Tibial nerve (tissue), 4 donors: ENCODE measurements at regions not wholly inside any gene's neighbourhood (a gene's known extent, or its start where the extent isn't known, plus 50 kb on each side); places are given as distances from the start of the nearest gene placed in this dataset.

Experiments
- DNase-seq, 2 donors: peaks; one replicate each; pipeline ENCODE4 v3.0.0-alpha.2; 2019; ENCODE audit warnings: low spot score in 2 of 2
- H3K27ac ChIP-seq, 4 donors: fragments of 200-600 bp; sonication (generic) in 3 of 4; one replicate each; pipeline ENCODE4 v1.5.1; 2017 to 2019; ENCODE audit warnings: mild to moderate bottlenecking in 1 of 4
- H3K27me3 ChIP-seq, 2 donors: fragments of 200-600 bp; sonication (generic) in 1 of 2; one replicate each; pipeline versions ENCODE4 v1.5.1 to v1.6.0; 2017 to 2019
- H3K36me3 ChIP-seq, 3 donors: fragments of 200-600 bp; sonication (generic); one replicate each; pipeline ENCODE4 v1.5.1; 2018 to 2019
- H3K4me1 ChIP-seq, 4 donors: fragments of 200-600 bp; sonication (generic) in 3 of 4; one replicate each; pipeline ENCODE4 v1.5.1; 2017 to 2019
- H3K4me3 ChIP-seq, 4 donors: fragments of 200-600 bp; sonication (generic) in 3 of 4; one replicate each; pipeline ENCODE4 v1.5.1; 2017 to 2019; ENCODE audit warnings: mild to moderate bottlenecking in 1 of 4, moderate library complexity in 1 of 4
- H3K9me3 ChIP-seq, 4 donors: fragments of 200-600 bp; sonication (generic) in 3 of 4; one replicate each; pipeline ENCODE4 v1.5.1; 2017 to 2019
- EP300 ChIP-seq, 2 donors: sonication (generic); formaldehyde crosslinking; IDR thresholded peaks; one replicate each; pipeline ENCODE4 v1.6.1; 2017; ENCODE audit warnings: antibody characterized with exemption in 2 of 2, mild to moderate bottlenecking in 1 of 2
- POLR2A ChIP-seq, 2 donors: fragments of 450-650 bp; IDR thresholded peaks; one replicate each; pipeline ENCODE4 v1.6.1; 2017; ENCODE audit warnings: antibody characterized with exemption in 2 of 2, mild to moderate bottlenecking in 2 of 2, moderate library complexity in 2 of 2
- WGBS, 2 donors: methylation state at CpG; one replicate each; pipeline ENCODE4 v1.1.5; 2018; 5-methylcytosine and 5-hydroxymethylcytosine counted together
- TF ChIP-seq, protein P1 (sequence below), 5 experiments: fragments of 200-600 bp in 3 of 5; fragments of 450-650 bp in 2 of 5; sonication (generic) in 3 of 5; IDR thresholded peaks; one replicate each; pipeline ENCODE4 v1.5.1; 2016 to 2019; ENCODE audit warnings: antibody characterized with exemption in 5 of 5, mild to moderate bottlenecking in 3 of 5, moderate library complexity in 2 of 5

DNA sequence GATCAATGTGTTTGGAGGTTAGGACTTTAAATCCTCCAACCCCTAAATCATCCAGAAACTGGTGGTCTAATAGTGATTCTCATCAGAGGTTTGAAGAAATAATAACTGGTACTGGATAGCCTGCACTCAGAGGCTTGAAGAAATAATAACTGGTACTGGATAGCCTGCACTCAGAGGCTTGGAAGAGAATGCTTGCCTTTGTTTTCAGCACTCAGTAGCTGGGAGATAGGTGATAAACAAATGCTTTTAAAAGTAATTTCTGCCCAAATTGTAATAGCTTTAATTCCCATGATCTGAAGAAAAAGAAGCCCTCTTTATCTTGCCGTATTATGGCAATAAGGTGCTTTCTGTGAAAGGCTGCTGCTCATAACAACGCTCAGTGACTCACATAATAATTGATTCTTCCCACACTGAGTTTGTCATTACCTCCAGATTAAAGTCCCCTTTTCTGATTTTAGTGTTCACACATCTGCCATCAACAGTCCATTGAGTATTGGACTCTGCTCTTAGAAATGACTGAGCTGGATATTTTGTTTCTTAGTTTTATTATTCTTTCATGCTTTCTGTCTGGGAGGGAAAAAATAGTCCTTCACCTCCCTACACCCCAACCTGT lies 112.3 kb upstream of the PHYHIPL start:
- H3K36me3 ChIP-seq = no peaks in the 10 kb centered on the region
- H3K27me3 ChIP-seq = no peaks in the 10 kb centered on the region
- H3K4me1 ChIP-seq = no peaks in the 10 kb centered on the region
- no peak for TF ChIP-seq POLR2A (IDR thresholded peaks at IDR 0.05)
- WGBS, 2 donors = 67 to 76% methylated on average over 2 of the region's 2 CpGs
- no peaks in the 10 kb centered on the region for H3K9me3 ChIP-seq
- DNase-seq = no peak
- no peak overlapping the region for H3K4me3 ChIP-seq
- H3K27ac ChIP-seq = no peak overlapping the region

DNA sequence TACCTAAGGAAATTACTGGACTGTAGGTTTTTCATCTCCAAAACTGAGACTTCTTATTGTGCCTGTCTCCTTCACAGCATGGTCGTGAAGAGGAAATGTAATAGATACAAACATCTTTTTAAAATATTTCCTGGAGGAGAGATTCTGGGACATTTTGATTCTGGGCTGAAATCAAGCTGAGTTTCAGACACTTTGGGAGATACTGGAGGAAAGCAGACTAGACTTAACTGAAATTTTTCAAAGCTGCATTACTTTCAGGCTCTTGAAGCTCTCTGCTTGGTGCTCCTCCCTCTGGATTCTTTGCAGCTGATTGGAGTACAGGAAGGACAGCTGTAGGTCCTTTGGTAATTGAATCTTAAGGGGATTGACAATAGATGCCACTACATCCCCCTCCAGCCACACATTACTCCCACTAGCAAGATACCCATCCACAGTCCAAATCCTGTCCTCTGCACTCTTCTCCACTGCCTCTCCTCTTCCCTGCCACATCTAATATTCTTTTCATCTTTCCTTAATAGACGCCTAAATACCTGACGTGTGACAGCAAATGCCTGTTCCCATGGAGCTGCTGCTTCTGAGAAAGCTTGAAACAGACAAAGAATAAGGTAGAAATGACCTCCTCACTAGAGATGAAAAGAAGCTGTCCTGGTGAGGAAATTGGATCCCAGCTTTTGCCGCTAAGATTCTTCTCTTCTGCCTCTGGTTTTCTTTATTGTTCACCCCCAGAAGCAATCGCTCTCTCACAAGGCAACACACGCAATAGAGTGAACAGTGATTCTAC lies 111.5 kb upstream of the PHYHIPL start:
- no peak overlapping the region for H3K27ac ChIP-seq
- no peak overlapping the region for H3K4me3 ChIP-seq
- H3K4me1 ChIP-seq = no peaks in the 10 kb centered on the region
- no peaks in the 10 kb centered on the region for H3K9me3 ChIP-seq
- H3K27me3 ChIP-seq = no peaks in the 10 kb centered on the region
- WGBS, 2 donors = 89 to 93% methylated on average over 6 of the region's 6 CpGs
- H3K36me3 ChIP-seq = no peaks in the 10 kb centered on the region
- TF ChIP-seq EP300 (IDR thresholded peaks at IDR 0.05) = no peak
- TF ChIP-seq, protein P1, sequence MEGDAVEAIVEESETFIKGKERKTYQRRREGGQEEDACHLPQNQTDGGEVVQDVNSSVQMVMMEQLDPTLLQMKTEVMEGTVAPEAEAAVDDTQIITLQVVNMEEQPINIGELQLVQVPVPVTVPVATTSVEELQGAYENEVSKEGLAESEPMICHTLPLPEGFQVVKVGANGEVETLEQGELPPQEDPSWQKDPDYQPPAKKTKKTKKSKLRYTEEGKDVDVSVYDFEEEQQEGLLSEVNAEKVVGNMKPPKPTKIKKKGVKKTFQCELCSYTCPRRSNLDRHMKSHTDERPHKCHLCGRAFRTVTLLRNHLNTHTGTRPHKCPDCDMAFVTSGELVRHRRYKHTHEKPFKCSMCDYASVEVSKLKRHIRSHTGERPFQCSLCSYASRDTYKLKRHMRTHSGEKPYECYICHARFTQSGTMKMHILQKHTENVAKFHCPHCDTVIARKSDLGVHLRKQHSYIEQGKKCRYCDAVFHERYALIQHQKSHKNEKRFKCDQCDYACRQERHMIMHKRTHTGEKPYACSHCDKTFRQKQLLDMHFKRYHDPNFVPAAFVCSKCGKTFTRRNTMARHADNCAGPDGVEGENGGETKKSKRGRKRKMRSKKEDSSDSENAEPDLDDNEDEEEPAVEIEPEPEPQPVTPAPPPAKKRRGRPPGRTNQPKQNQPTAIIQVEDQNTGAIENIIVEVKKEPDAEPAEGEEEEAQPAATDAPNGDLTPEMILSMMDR (IDR thresholded peaks at IDR 0.05) = no peak
- no peak for DNase-seq

- WGBS, 2 donors = 51 to 53% methylated on average over 5 of the region's 5 CpGs
- Histone ChIP-seq H3K4me3 (no peak overlapping the region), H3K9me3 (no peaks in the 10 kb centered on the region), H3K27ac (no peak overlapping the region), H3K36me3 (no peaks in the 10 kb centered on the region), H3K4me1 (no peaks in the 10 kb centered on the region), H3K27me3 (no peaks in the 10 kb centered on the region)
- TF ChIP-seq, protein P1 (IDR thresholded peaks at IDR 0.05) = no peak
- TF ChIP-seq POLR2A (IDR thresholded peaks at IDR 0.05) (no peak), EP300 (IDR thresholded peaks at IDR 0.05) (no peak)
- no peak for DNase-seq
These were observed 107.8 kb upstream of the PHYHIPL start for GRCh38 chr10:59068581-59069191.

DNA sequence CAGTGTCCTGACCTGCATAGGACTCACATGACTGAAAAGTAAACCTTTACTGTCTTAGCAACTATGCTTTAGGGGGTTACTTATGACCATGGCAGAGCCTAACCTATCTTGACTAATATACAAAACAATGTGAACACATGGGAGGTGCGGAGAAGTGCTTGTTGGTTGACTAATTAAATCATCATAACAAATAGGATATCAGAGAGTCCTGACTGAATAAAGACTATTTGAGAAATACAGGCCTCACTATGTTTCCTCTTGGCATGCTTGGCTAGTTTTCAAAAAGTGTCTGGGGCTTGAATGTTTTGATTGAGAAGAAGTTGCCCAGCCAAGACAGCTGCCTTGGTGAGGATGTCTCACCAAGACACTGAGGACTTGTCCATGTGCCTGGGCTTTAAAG lies 104.4 kb upstream of the PHYHIPL start:
- DNase-seq = no peak
- no peak overlapping the region for H3K27ac ChIP-seq
- WGBS, 2 donors = 69 to 78% methylated on average over 1 of the region's 1 CpG

DNA sequence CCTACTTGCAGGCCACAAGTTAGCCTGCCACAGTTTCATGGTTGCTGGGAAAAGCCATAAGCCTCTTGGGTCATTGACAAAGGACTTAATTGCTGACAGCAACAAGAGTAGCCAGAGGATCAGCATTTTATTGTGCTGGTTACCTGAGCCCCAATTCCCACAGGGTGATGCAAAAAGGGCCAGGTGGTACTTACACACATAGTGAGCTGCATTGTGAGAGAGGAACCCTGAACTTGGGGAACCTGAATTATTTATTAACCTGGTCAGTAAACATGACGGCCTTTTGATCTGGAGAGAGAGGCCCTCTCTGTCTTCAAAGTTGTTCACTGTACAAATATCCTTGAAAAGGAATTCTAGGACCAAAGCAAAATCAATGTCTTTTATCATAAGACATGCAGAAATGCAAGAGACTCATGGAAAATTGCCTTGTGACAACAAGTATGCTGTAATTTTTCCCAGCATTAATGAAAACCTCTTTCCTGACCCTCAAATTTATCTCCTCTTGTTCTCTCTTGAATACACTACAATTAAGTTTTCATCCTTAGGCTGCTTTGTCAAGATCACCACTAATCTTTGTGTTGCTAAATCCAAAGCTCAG lies 102.9 kb upstream of the PHYHIPL start:
- Histone ChIP-seq H3K9me3 (no peaks in the 10 kb centered on the region), H3K4me3 (no peak overlapping the region), H3K27ac (no peak overlapping the region), H3K27me3 (no peaks in the 10 kb centered on the region), H3K36me3 (no peaks in the 10 kb centered on the region), H3K4me1 (peaks cover 0 to 4% (median 0%) of the 10 kb centered on the region in 4 donors)
- no peak for DNase-seq
- 78 to 91% methylated on average over 1 of the region's 1 CpG for WGBS, 2 donors
- TF ChIP-seq, protein P1 (IDR thresholded peaks at IDR 0.05) = no peak
- TF ChIP-seq EP300 (IDR thresholded peaks at IDR 0.05) (no peak), POLR2A (IDR thresholded peaks at IDR 0.05) (no peak)

More for the DNA sequence above, 104.4 kb upstream of the PHYHIPL start:
- H3K4me3 ChIP-seq = no peak overlapping the region
- H3K9me3 ChIP-seq = no peaks in the 10 kb centered on the region
- TF ChIP-seq EP300 (IDR thresholded peaks at IDR 0.05) (no peak), POLR2A (IDR thresholded peaks at IDR 0.05) (no peak)
- TF ChIP-seq, protein P1 (IDR thresholded peaks at IDR 0.05) = no peak
- no peaks in the 10 kb centered on the region for H3K36me3 ChIP-seq
- H3K27me3 ChIP-seq = no peaks in the 10 kb centered on the region
- H3K4me1 ChIP-seq = no peaks in the 10 kb centered on the region
